Activated B cell treated with CpG ODN at 0.5 μM for 24 hours (primary cell): ENCODE measurements at regions not wholly inside any gene's neighbourhood (a gene's known extent, or its start where the extent isn't known, plus 50 kb on each side); places are given as distances from the start of the nearest gene placed in this dataset.

ENCODE experiments used
- ATAC-seq: fragments of 200-7000 bp; cut with Tn5 transposase; one replicate; pipeline ENCODE4 v1.10.0; 2021; ENCODE audit warnings: low read depth, mild to moderate bottlenecking, moderate library complexity
- CTCF ChIA-PET: fragments of 350-600 bp; sonication (Branson Sonifier 250); formaldehyde crosslinking; loops from one replicate; lab custom pipeline; 2021; ENCODE audit warnings: antibody characterized with exemption; lab: Charles Lee
- POLR2A ChIA-PET: fragments of 350-600 bp; sonication (Branson Sonifier 250); formaldehyde crosslinking; loops from one replicate; lab custom pipeline; 2021; ENCODE audit warnings: antibody characterized with exemption; lab: Charles Lee
- DNase-seq: peaks from one replicate; pipeline ENCODE4 v3.0.0; 2022
- H3K27ac Mint-ChIP-seq: one replicate; pipeline ENCODE4 v1.8.0; 2020; ENCODE audit warnings: mixed read lengths
- H3K27me3 Mint-ChIP-seq: one replicate; pipeline ENCODE4 v1.8.0; 2021; ENCODE audit warnings: mixed read lengths
- H3K36me3 Mint-ChIP-seq: one replicate; pipeline ENCODE4 v1.8.0; 2021; ENCODE audit warnings: low read depth, mixed read lengths
- H3K4me1 Mint-ChIP-seq: one replicate; pipeline ENCODE4 v1.8.0; 2021; ENCODE audit warnings: mixed read lengths
- H3K4me3 Mint-ChIP-seq: one replicate; pipeline ENCODE4 v1.8.0; 2020; ENCODE audit warnings: mild to moderate bottlenecking, mixed read lengths
- H3K9me3 Mint-ChIP-seq: one replicate; pipeline ENCODE4 v1.8.0; 2020; ENCODE audit warnings: mixed read lengths
- CTCF ChIP-seq: fragments of 200-600 bp; IDR thresholded peaks from one replicate; pipeline ENCODE4 v1.8.0; 2022; ENCODE audit warnings: antibody characterized with exemption, mild to moderate bottlenecking
- intact Hi-C: fragments of 100-400 bp; cut with micrococcal nuclease; formaldehyde crosslinking; loops from one replicate; pipeline ENCODE4 v1.15.1; 2024

GRCh38 chr3:115385774-115386730, 237.3 kb upstream of the GAP43 start:
- Mint-ChIP-seq H3K27me3 (peaks cover 2% of the 10 kb centered on the region), H3K4me1 (no peaks in the 10 kb centered on the region), H3K9me3 (no peaks in the 10 kb centered on the region), H3K27ac (no peak overlapping the region), H3K36me3 (no peaks in the 10 kb centered on the region), H3K4me3 (no peak overlapping the region)
- DNase-seq (no peak), ATAC-seq (no peak)
- intact Hi-C loops: no loop called here
- no peak for TF ChIP-seq CTCF
- ChIA-PET POLR2A (no interaction called here), CTCF (no interaction called here)

- intact Hi-C loops: no loop called here
- no peaks in the 10 kb centered on the region for H3K36me3 Mint-ChIP-seq
- DNase-seq (no peak), ATAC-seq (no peak)
- CTCF ChIA-PET: no interaction called here
- no peaks in the 10 kb centered on the region for H3K4me1 Mint-ChIP-seq
- peaks cover 2% of the 10 kb centered on the region for H3K27me3 Mint-ChIP-seq
- no peak overlapping the region for H3K4me3 Mint-ChIP-seq
- POLR2A ChIA-PET: no interaction called here
- H3K27ac Mint-ChIP-seq: no peak overlapping the region
- TF ChIP-seq CTCF: no peak
- no peaks in the 10 kb centered on the region for H3K9me3 Mint-ChIP-seq
These were observed 235.1 kb upstream of the GAP43 start for GRCh38 chr3:115388166-115388565.

- Mint-ChIP-seq H3K4me1 (no peaks in the 10 kb centered on the region), H3K27ac (no peak overlapping the region), H3K9me3 (no peaks in the 10 kb centered on the region), H3K36me3 (no peaks in the 10 kb centered on the region), H3K27me3 (peaks cover 2% of the 10 kb centered on the region), H3K4me3 (no peak overlapping the region)
- no peak for DNase-seq
- no peak for TF ChIP-seq CTCF
- intact Hi-C loops: no loop called here
- CTCF ChIA-PET: no interaction called here
- POLR2A ChIA-PET: no interaction called here
- ATAC-seq: no peak
These were observed 234.5 kb upstream of the GAP43 start for GRCh38 chr3:115388811-115389210.

GRCh38 chr3:115396801-115397200, 226.5 kb upstream of the GAP43 start:
- no peak for ATAC-seq
- Mint-ChIP-seq H3K27ac (no peak overlapping the region), H3K27me3 (peaks cover 1% of the 10 kb centered on the region), H3K4me1 (no peaks in the 10 kb centered on the region), H3K36me3 (no peaks in the 10 kb centered on the region), H3K9me3 (no peaks in the 10 kb centered on the region), H3K4me3 (no peak overlapping the region)
- ChIA-PET POLR2A (no interaction called here), CTCF (no interaction called here)
- intact Hi-C loops: no loop called here
- no peak for TF ChIP-seq CTCF
- DNase-seq: no peak

- H3K36me3 Mint-ChIP-seq: no peaks in the 10 kb centered on the region
- no peak for DNase-seq
- intact Hi-C loops: no loop called here
- ChIA-PET CTCF (no interaction called here), POLR2A (no interaction called here)
- no peak for TF ChIP-seq CTCF
- H3K4me1 Mint-ChIP-seq: no peaks in the 10 kb centered on the region
- H3K9me3 Mint-ChIP-seq: no peaks in the 10 kb centered on the region
- peaks cover 1% of the 10 kb centered on the region for H3K27me3 Mint-ChIP-seq
- H3K27ac Mint-ChIP-seq: no peak overlapping the region
- no peak overlapping the region for H3K4me3 Mint-ChIP-seq
- ATAC-seq: no peak
These were observed 225.9 kb upstream of the GAP43 start for GRCh38 chr3:115397433-115397832.
